ENCODE measurements at regions not wholly inside any gene's neighbourhood (a gene's known extent, or its start where the extent isn't known, plus 50 kb on each side); places are given as distances from the start of the nearest gene placed in this dataset.

DNA sequence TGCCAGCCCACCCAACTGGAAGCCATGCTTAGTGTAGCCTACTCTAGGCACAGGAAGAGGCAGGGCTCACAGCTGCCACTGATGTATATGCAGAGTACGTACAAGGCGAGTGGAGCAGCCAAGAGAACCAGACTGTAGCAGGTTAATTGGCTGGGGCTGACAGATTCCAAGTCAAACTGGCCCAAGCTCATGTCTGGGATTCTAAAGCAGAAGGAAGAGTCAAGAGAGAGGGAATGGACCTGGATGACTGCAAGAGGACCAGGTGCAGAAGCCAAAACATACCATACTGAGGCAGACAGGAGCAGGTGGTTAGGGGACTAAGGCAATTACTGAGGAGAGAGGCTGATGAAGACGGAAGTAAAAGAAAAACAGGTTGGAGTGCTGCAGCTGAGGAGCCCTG is 51.3 kb upstream of the LRRN2 start:
- DNase-seq (ENCODE audit: low read depth) = no peak

DNA sequence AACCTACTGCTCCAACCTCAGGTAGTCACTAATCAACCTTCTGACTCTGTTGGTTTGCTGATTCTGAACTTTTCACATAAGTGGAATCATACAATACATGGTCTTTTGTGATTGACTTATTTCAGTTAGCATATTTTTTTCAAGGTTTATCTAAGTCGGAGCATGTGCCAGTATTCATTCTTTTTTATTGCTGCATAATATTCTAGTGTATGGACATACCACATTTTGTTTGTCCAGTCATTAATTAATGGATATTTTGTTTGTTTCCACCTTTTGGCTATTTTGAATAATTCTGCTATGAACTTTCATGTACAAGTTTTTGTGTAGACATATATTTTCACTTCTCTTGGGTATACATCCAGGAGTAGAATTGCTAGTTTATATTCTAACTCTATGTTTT is 53.0 kb upstream of the LRRN2 start:
- no peak for DNase-seq (ENCODE audit: low read depth)

DNA sequence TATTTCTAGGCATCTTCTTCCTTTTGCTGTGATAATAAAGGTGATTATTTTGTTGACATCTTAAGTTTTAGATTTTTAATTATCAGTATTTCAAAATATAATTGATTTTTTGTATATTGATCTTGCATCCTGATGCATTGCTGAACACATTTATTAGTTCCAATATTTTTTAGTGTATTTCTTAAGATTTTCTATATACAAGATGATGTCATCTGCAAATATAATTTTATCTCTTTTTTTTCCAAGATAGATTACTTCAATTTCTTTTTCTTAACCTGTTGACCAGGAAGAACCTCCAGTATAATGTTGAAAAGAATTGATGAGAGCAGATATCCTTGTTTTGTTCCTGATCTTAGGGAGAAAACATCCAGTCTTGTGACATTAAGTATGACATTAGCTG is 54.8 kb upstream of the LRRN2 start:
- DNase-seq (ENCODE audit: low read depth) = no peak

DNA sequence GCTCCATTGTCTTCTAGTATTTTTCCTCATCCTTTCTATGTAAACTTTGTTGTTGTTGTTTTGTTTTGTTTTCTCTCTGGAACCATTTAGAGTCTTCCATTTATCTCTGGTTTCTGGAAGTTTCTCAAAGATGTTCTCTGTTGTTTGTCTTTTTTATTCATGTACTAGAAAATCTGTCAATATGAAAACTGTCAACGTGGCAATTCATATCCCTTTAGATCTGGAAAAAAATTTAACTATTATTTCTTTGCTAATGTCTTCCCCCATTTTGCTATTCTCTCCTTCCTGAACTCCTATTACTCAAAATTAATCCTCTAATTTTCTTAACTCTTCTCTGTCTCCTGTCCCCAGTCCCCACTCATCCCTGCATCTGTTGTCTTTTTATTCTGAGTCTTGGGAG is 55.9 kb upstream of the LRRN2 start:
- DNase-seq (ENCODE audit: low read depth) = no peak

DNA sequence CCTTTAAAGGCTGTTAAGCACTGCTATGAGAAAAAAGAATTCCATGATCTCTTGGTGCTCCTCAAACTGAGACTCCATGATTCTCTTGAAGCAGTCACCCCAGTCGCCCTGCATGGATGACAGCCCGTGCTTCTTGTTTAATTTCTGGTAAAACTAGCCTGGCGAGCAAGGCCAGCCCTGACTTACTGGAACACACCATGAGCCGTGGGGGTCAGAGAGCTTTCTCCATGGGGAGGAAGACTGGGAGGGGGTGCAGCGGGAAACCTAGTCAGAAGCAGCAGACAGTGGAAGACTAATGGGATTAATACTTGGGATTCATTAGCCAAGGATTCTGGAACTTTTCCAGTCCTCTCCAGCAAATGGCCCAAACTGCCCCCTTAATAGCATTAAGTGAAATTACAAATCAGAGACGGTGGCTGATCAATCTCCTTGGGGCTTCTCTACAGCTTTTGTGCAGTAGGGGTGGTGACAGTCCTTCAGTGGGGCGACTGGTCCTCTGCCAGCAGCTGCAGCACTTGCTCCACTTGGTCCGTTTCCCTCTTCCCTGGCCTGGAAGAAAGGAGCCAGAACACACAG is 57.2 kb upstream of the LRRN2 start:
- DNase-seq (ENCODE audit: low read depth) = no peak

DNA sequence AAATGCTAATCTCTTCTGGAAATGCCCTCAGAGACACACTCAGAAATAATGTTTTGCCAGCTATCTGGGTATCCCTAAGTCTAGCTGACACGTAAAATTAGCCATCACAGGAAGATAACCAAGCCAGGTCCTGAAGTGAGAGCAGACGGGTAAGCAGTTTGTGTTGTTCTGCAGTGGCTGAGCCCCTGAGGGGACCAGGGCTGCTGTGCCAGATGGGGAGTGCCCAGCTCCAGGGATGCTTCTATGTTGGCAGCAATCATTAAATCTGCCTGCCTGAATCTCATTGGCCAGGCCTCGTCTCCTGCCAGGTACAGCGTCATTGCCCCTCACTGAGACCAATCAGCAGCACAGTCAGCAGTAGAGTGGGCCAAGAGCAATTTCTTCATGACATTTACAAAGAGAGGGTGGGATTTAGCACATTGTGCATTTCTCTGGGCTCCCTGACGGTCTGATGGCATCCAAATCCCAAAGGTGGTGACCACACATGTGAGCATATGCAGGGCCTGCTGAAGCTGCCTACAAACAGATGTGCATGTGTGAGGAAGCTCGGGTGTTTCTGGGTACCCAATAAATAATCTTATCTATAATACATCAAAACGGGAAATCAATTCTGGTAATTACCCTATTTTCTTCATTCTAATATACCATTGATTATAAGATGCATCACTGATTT is 58.7 kb upstream of the LRRN2 start:
- no peak for DNase-seq (ENCODE audit: low read depth)

DNA sequence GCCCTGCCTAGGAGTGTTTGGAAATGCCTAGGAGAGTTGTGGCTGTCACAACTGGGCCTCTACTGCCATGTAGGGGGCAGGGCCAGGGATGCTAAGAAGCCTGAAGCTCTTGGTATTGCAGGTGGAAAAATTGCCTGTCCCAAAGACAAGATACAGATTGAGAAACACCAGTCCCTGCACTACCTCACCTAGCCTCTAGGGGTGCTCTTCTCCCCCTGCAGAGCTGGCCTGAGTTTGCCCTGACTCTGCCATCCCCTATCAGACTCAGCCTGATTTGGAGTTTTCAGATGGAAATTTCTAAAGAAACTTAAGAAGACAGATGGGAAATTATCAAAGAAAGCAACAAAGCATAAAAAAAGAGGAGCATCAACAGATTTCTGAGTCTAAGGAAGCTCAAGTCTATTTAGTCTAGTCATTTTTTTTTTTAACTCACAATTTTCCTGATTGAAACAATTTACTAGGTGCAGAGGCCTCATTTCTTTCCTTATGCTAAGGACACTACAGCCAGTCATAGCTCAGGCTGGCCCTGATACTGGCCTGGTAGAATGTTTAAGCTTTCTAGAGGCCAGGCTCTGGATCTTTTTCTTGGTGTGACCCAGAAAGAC is 61.4 kb upstream of the LRRN2 start:
- peak; percentile 31 for DNase-seq (ENCODE audit: low read depth)

DNA sequence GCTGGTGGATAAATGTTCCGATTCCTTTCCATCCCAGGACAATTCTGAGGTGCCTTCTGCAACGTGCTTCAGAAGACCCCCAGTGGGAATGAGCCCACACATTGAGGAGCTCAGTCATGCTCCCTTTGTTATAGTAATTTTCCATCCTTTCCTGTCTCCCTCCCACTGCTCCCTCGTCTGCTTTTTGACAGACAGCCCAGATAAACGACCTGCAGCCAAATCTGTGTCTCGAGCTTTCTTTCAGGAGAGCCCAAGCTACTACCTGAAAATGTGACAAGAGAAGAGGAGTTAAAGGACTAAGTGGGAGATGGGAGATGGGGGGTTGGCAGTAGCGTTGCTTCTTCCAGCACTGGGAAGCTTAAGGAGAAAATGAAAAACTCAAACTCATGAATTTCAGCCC is 65.9 kb upstream of the LRRN2 start:
- DNase-seq (ENCODE audit: low read depth) = no peak

DNA sequence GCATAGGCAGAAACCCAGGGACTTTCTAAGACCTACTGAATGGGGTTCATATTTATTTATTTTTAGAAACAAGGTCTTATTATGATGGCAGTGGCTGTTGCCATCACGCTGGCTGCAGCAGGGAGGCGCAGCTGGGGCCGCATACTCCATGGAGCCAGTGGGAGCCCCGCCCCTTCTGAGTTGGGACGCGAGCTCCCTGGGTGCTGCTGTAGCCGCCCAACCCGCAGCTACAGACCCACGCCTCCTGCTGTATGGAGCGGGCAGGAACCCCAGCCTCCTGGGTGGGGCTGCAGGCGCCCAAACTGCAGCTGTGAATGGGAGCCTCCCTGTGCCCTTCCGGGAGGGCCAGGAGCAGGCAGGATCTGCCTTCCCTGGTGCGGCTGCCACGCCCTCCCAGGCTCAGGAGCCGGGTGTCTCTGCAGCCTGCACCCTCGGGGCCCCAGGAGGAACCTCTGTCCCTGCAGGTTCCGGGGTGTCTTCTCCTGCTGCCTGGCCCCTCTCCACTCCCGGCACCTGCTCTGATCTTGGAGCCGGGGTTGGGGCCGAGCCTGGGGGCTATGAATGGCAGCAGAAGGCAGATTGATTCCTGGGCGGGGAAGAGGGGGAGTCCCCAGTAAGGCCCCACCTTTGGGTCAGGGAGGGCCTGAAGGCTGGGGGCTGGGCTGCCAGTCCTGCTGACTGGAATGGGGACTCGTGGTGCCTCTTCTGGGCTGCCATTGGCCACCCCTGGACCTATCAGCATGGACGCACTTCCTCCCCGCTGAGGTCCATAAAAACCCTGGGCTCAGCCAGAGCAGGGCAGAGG is 66.5 kb upstream of the LRRN2 start:
- DNase-seq (ENCODE audit: low read depth) = no peak

DNA sequence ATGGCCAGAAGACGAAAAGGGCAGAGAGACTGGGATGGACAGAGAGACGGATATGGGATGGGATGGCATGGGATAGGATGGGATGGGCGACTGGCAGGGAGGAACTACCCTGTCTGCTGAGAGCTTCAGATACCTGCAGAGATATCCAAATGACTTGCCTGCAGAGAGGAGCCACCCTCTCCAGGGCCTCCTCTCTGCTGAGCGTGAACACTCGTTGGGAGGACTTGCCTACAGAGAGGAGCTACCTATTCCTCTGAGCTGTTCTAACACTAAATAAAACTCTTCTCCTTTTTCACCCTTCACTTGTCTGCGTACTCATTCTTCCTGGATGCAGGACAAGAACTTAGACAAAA is 67.1 kb upstream of the LRRN2 start:
- DNase-seq (ENCODE audit: low read depth) = no peak

DNA sequence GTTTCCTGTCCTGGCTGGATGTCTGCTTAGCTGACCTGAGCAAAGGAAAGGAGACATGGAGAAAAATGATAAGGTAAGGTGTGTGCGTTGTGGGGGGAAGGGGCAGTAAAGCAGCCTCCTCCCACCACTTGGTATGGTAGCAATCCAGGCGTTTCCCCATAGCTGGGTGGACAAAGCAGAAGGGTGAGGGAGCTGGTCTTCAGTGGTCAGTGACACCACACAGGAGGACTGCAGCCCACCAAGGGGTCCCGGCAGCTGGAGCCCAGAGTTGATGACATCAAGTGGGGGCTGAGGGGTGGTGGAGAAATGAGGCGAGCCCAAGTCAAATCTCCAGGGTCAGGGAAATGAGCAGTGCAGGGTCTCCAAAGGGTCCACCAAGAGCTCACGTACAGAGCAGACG is 69.3 kb upstream of the LRRN2 start:
- DNase-seq (ENCODE audit: low read depth) = no peak

DNA sequence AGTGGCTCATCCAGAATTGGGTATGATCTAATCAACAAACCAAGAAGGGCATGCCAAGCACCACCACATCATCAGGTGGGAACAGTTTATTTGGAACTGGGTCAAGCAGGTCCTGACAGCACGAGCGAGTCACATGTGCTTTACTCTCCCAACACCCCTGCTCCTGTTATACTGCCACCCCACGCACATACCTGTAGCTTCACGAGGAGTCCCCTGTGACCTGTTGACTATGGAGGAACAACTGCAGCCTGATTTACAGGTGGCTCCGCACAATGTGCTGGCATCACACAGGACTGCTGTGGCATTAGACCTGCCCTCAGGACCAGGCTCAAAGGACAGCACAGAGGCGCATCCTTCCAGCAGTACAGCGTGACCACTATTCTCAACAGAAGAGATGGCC is 70.8 kb upstream of the LRRN2 start:
- no peak for DNase-seq (ENCODE audit: low read depth)

DNA sequence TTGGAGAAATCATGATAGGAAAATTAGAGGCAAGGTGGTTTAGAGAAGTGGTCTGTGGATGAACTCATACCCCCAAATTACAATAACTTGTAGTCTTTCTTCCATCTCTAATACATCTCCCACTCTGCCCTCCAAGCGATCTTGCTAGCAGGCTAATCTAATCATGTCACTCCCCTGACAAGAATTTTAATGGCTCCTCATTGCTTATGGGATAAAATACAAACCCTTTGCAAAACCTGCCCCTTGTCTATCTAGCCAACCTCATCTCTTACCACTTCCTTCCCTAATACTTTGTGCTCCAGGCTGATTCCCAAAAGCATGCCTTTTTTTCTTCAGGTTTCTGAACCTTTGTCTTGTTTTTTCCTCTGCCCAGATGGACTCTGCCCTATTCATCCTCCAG is 71.3 kb upstream of the LRRN2 start:
- DNase-seq (ENCODE audit: low read depth) = no peak

DNA sequence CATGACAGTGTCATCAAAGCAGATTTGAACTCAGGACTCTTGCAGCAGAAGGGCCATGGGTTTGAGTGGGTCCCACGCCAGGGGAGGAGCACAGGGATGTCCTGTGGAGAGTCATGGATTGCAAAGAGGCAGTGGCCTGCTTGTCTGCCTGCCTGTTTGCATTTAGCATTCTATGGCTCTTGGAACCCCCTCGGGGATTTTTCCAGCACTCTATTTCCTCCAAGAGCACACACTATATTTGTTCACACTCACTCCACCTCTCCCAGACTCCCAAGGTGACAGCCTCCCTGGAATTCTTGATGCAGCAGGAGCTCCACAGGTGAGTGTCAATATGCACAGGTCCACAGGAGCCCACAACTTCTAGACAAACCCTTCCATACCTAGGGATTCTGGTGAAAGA is 73.1 kb upstream of the LRRN2 start:
- DNase-seq (ENCODE audit: low read depth) = no peak

DNA sequence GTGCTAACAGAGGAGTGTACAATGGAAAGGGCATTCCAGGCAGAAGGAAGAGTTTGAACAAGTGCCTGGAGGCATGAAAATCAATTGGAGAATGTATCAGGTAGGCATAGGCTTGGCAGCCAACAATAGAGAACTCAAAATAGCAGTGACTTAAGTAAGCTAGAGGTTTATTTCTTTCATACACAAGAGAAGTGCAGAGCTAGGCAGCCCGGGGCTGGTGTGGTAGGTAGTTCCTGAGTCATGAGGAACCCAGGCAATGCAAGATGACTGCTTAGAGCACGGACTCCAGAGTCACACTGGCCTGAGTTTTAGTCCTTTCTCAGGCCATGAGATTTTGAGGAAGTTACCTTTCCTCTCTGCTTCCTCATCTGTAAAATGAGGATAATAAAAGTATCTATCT is 74.8 kb upstream of the LRRN2 start:
- DNase-seq (ENCODE audit: low read depth) = no peak

DNA sequence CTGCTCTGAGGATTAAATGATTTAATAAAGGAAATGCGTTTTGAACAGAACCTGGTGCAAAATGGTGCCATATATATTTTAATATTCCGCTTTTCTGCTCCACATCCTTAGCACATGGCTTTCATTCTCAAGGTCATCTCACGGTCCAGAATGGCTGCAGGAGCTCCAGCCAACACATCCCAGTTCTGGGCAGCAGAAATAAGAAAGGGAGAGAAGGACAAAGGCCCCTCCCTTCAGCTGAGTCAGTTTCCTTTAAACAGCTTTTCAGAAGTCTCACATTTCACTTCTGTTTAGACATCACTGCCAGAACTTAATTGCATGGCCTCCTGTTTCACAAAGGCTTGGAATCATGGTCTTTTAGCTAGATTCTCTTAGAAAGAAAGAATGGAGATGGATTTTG is 75.2 kb upstream of the LRRN2 start:
- DNase-seq (ENCODE audit: low read depth) = no peak

DNA sequence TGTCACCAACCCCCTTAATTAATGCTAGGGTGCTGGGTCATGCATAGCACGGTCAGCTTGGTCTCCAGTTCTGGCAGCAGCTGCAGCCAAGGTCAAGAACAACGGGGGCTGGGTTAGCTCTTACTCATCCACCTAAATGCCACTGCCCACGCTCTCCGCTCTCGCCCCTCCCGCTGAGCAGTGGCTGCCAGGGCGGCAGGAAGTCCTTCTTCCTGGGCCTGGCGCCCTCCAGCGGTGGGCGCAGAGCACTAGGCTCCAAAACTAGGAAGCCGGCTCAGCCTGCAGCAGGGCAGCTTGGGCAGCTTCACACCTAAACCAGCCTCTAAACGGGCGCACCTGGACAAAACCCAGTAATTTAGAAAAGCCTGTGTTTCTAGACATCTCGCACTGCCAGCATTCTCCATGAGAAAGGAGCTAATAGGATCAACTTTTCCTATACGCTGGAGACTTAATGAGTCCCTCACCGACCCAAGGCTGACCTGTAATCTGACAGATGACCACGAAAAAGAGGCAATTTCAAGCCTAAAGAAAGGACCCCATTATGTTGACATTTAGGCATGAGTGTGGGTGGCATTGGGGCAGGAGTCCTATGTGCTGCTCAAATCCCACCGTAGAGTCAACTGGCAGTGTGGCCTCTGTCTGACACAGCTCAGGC is 78.4 kb upstream of the LRRN2 start:
- DNase-seq (ENCODE audit: low read depth) = peak; percentile 54

DNA sequence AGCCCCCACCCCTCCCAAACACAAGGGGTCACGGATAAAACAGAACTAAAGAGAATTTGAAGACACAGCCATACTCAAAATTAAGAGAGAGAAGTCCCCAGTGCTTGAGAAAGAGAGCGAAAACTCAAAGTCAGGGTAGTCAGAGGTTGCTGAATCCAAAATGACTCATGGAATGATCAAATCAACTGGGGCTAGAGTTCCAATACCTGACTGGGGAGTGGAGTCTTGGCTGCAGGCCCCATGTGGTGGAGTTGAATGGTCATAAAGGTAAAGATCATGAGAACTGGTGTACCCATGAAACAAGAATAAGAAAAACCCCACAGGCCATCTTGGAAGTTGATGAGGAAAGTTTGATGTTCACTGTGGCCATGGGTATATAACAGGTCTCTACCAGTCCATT is 84.5 kb upstream of the LRRN2 start:
- no peak for DNase-seq (ENCODE audit: low read depth)

DNA sequence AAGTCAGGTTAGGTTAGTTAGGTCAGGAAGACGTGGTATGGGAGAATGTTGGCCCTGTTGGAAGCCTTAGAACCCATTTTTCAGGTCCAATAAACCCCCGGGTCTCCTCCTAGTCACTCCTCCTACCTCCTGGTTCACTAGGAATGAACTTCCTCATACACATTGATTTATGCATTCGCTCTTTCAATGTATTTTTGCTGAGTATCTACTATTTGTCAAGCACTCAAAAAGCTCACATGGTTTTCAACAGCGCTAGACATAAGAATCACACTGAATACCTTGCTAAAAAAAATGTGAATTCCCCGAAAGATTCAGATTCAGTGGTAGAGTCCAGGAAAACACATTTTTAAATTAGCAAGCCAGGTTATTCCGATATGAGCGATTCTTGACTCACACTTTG is 85.8 kb upstream of the LRRN2 start:
- DNase-seq (ENCODE audit: low read depth) = no peak

DNA sequence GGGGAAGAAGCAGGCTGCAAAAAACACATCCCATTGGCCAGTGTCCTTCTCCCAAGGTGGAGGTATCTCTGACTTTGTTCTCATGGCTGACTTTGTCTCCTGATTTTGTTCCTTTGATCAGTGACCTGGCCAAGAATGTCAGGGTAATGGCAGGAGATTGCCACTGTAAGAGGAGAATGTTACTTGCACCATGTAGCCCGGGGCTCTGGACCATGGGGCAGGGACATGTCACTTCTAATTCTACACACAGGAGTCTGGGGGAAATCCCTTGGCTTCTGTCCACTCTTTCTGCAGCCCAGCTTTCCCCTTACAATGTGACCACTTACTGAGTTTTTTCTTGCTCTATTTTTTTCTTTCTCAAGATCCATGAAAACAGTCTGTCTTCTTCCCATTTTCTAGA is 87.7 kb upstream of the LRRN2 start:
- DNase-seq (ENCODE audit: low read depth) = no peak

DNA sequence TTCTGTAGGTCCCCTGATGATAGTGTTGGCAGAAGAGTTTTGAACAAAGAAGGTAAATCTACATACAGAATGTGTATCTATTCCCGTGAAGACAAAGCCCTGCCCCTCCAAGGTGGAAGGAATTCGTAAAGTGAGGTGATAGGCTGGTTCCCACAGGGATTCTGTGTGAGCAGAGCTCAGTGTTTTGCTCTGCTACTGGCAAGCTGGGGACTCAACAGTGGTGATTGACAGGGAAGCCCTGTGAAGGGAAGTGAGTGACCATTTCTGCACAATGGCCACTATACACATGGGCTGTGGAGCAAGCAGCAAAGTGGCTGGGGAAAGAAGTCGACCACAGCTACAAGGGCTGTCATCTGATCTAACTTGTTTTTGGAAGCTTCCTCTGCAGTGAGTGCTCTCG is 90.0 kb upstream of the LRRN2 start:
- no peak for DNase-seq (ENCODE audit: low read depth)

DNA sequence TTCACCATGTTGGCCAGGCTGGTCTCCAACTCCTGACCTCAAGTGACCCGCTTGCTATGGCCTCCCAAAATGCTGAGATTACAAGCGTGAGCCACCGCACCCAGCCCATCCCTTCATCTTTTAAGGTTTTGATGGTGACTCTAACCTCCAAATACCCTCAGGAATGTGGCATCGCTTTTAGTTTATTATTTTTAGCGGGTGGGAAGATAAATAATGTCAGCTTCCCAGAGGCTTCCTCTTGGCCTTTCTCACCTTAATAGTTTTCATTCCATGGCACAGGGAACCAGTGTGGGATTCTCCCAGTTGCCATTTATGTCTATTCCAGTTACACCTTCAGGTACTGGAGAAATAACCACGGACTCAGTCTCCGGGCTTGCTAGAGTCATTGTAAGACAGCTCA is 92.1 kb upstream of the LRRN2 start:
- no peak for DNase-seq (ENCODE audit: low read depth)

DNA sequence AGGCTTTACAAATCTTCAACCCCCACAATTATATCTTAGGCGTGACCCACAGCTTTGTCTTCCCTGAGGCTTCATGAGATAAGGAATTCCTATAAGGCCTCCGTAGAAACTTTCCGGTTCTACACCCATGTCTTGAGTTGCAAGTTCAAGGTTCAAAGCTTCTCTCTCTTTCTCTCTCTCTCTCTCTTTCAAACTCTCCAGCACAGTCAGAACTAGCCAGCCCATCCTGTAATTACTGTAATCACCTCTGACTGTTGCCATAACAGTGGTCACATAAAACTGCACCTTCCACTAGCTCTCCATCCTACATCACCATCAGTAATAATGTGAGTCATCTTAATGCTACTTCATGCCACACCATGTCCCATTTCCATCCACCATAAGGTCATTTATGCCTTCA is 90.0 kb upstream of the NFASC start:
- no peak for DNase-seq (ENCODE audit: low read depth)

Data from activated gamma-delta T cell treated with anti-CD3 and anti-CD28 coated beads, Interleukin-2, amount 50 U/mL, for 16 hours (primary cell).